ENCODE measurements at regions not wholly inside any gene's neighbourhood (a gene's known extent, or its start where the extent isn't known, plus 50 kb on each side); places are given as distances from the start of the nearest gene placed in this dataset.

- TF ChIP-seq, protein P1, sequence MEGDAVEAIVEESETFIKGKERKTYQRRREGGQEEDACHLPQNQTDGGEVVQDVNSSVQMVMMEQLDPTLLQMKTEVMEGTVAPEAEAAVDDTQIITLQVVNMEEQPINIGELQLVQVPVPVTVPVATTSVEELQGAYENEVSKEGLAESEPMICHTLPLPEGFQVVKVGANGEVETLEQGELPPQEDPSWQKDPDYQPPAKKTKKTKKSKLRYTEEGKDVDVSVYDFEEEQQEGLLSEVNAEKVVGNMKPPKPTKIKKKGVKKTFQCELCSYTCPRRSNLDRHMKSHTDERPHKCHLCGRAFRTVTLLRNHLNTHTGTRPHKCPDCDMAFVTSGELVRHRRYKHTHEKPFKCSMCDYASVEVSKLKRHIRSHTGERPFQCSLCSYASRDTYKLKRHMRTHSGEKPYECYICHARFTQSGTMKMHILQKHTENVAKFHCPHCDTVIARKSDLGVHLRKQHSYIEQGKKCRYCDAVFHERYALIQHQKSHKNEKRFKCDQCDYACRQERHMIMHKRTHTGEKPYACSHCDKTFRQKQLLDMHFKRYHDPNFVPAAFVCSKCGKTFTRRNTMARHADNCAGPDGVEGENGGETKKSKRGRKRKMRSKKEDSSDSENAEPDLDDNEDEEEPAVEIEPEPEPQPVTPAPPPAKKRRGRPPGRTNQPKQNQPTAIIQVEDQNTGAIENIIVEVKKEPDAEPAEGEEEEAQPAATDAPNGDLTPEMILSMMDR (IDR thresholded peaks at IDR 0.05; ENCODE audit: low read depth, low read length, poor library complexity, severe bottlenecking) = no peak
- TF ChIP-seq EZH2phosphoT487 (IDR thresholded peaks at IDR 0.05; ENCODE audit: borderline replicate concordance, low read length) = no peak
These were observed 84.0 kb upstream of the ITPRID2 start for GRCh38 chr2:181807526-181807925.
